ENCODE measurements at regions not wholly inside any gene's neighbourhood (a gene's known extent, or its start where the extent isn't known, plus 50 kb on each side); places are given as distances from the start of the nearest gene placed in this dataset.
A peak's percentile ranks its signal among the peaks of the same experiment; 100 is the strongest.

GRCh38 chr2:137826373-137827372, 137.6 kb upstream of the HNMT start:
- no peak for DNase-seq

- no peak for DNase-seq
Measured at GRCh38 chr2:137828624-137829023, 135.6 kb upstream of the HNMT start.

GRCh38 chr2:137829251-137829650, 135.0 kb upstream of the HNMT start:
- no peak for DNase-seq

- DNase-seq: no peak
Measured at GRCh38 chr2:137834760-137835379, 129.4 kb upstream of the HNMT start.

GRCh38 chr2:137836671-137837070, 127.6 kb upstream of the HNMT start:
- no peak for DNase-seq

GRCh38 chr2:137837830-137838229, 126.4 kb upstream of the HNMT start:
- no peak for DNase-seq

GRCh38 chr2:137838255-137839092, 125.8 kb upstream of the HNMT start:
- DNase-seq: peak; percentile 45

- DNase-seq: no peak
Measured at GRCh38 chr2:137842430-137842829, 121.8 kb upstream of the HNMT start.

GRCh38 chr2:137842952-137843351, 121.3 kb upstream of the HNMT start:
- DNase-seq: no peak

- DNase-seq: no peak
Measured at GRCh38 chr2:137845422-137845821, 118.9 kb upstream of the HNMT start.

- DNase-seq: no peak
Measured at GRCh38 chr2:137846993-137847392, 117.3 kb upstream of the HNMT start.

- no peak for DNase-seq
Measured at GRCh38 chr2:137847443-137847842, 116.8 kb upstream of the HNMT start.

GRCh38 chr2:137857881-137858280, 106.4 kb upstream of the HNMT start:
- no peak for DNase-seq

GRCh38 chr2:137862651-137863050, 101.6 kb upstream of the HNMT start:
- DNase-seq: no peak

- DNase-seq: peak; percentile 45
Measured at GRCh38 chr2:137865954-137866540, 98.2 kb upstream of the HNMT start.

GRCh38 chr2:137870682-137871081, 93.6 kb upstream of the HNMT start:
- no peak for DNase-seq

- DNase-seq: no peak
Measured at GRCh38 chr2:137872577-137872976, 91.7 kb upstream of the HNMT start.

- no peak for DNase-seq
Measured at GRCh38 chr2:137873536-137874244, 90.6 kb upstream of the HNMT start.

GRCh38 chr2:137879121-137879520, 85.2 kb upstream of the HNMT start:
- DNase-seq: no peak

GRCh38 chr2:137881711-137882110, 82.6 kb upstream of the HNMT start:
- no peak for DNase-seq

GRCh38 chr2:137886083-137886831, 78.0 kb upstream of the HNMT start:
- DNase-seq: no peak
